C1 segment of cervical spinal cord (tissue), 14 donors: ENCODE measurements at regions not wholly inside any gene's neighbourhood (a gene's known extent, or its start where the extent isn't known, plus 50 kb on each side); places are given as distances from the start of the nearest gene placed in this dataset.

ENCODE experiments used
- DNase-seq, 14 donors: peaks; one replicate each; lab custom pipeline; 2025; lab: John Stamatoyannopoulos, UW

GRCh38 chr1:68551459-68551858, 54.6 kb upstream of the DEPDC1 start:
- no peak for DNase-seq

GRCh38 chr1:68558321-68559026, 61.6 kb upstream of the DEPDC1 start:
- DNase-seq: no peak

- no peak for DNase-seq
These were observed 69.0 kb upstream of the DEPDC1 start for GRCh38 chr1:68565923-68566322.

- no peak for DNase-seq
These were observed 74.0 kb upstream of the DEPDC1 start for GRCh38 chr1:68570871-68571270.

- no peak for DNase-seq
These were observed 74.8 kb upstream of the DEPDC1 start for GRCh38 chr1:68571454-68572235.

DNA sequence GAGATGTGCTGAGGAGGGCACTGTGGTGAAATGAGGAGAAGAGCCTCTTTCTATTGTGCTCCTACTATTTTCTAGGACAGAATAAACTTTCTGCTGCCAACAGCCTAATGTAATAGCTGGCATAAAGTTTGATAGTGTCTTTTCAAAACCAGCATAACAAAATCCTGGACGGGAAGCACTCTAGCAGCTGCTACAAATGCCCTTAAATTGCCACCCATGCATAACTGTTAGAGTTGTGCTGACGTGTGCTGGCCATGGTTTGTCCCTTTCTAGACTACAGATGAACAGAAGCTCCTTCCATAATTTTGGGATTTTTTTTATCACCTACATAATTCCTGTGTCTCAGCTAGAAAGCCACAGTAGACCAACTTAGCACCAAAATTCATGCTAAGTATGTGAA, 88.5 kb upstream of the DEPDC1 start:
- no peak for DNase-seq

DNA sequence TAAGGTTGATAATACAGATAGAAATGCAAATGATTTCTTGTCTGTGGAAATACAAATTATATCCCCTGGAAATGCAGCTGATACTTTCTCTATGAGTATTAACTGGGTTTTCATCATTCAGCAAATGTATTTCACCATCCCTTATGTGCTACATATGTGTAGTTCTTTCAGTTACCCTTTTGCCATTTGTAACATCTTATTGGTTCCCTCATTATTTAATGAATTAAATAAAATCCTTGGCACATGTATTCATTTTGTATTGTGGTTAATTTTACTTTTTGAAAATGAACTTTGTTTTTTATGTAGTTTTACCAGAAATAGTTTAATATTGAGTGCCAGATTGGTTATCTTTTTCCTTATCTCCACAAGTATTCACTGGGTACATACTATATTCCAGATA, 89.9 kb upstream of the DEPDC1 start:
- no peak for DNase-seq

DNA sequence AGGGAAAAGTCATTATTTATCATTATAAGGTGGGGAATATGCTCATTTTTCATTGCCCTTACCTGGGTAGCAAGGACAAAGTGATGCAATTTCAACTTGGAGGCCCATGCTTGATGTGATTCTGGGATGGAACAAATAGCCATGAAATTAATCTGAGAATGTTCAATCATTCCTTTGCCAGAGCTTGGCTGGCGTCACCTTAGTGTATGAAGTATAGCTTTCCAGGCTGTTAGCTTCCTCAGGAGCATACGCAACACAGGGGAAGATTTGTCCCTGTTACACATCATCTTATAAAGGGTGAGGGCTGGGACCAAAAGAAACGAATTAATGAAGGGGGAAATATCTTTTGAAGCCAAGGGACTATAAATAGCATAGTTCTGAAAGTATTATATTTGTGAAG, 91.4 kb upstream of the DEPDC1 start:
- no peak for DNase-seq

DNA sequence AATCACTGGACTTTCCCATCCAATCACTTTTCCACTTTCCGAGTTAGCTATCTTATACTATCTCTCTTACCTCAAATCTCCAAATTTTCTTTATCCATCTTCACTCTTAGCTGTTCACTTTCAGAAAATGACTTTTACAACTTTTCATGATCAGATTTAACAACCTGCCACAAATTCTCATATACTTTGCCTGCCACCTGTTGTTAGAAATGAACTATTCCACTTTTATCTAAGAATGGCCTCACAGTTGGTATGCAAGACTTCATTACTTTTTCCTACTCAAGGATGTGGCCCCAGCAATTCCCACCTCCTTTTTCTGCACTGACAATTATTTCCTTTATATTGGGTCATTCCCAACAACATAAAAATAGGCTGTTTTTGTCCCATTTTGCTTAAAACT, 93.6 kb upstream of the DEPDC1 start:
- DNase-seq: no peak

DNA sequence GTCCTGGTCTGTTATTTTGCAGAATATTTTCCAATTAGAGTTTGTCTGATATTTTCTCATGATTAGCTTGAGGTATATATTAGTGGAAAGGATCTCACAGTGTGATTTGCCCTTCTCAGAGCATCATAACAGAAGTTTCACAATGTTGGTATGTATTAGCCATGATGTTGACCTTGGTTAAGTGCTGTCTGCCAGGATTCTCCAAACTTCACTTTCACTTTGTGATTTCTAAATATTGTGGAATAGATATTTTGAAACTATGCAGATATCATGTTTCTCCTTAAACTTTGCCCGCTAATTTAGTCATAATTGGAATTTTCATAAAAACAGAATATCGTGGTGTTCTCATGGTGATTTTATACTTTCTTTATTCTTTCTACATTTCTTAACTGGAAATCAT, 98.0 kb upstream of the DEPDC1 start:
- no peak for DNase-seq

DNA sequence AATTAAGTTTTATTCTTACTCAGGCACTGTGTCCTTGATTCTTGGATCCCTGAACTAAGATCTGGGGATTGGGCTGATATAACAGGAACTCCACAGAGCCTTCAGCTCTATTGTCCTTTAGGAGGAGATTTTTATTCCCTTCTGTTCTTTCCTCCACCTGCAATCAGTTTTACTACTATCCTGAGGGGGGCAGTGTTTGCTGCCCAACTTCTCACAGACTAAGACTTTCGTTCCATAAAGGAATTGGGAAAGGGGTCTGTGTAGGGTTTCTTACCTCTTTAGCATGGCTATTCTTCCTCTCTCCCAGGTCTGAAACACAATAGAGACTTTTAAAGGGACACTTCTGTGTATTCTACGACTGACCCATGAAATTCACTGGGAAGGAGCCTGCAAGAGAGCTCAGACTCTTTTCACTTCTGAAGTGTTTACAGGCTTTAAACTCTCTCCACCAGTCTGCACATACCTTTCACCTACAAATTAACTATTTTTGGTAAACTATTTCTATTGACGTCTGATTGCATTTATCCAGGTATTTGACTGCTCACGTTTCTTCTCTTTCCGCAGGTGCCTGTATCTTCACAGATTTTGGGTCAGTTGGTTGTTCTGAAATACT, 103.3 kb upstream of the DEPDC1 start:
- DNase-seq: peak in 1 of 14 donors; percentile 0

DNA sequence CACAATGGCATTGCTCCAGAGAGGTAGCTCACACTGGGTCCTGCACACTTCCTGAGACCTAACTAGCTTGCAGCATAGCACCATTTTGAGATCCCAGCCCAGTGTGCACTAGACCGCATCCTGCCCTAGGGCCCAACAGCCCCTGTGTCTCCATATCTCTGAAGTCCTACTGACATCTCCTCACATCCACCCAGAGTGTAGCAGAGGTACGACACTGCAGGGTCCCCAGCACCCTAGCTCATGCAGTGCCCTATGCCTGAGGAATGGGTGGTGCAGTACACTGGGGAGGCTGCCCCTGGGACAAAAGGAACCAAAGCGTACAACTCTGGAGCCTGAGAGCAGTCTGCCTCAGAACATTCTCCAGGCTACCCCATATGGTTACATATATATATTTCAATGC, 111.4 kb upstream of the DEPDC1 start:
- DNase-seq: no peak

DNA sequence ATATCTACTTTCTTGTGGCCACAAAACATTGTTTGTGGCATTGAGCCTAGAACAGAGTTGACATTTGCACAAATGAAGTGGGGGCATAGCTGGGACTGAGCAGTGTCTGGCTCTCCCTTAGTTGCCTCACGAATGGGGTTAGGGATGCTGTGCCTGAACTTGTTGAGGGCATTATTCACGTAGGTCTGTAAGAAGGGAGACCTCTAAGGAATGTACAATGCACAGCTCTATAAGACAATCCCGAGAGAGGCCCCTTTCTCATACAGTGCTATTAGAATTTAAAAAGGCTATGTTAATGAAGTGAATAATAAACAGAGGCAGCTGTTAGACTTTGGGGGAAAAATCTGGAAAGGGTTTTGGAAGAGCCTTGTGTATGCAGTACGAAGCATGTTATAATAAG, 118.4 kb upstream of the DEPDC1 start:
- no peak for DNase-seq

GRCh38 chr1:68617942-68618341, 121.1 kb upstream of the DEPDC1 start:
- DNase-seq: no peak

DNA sequence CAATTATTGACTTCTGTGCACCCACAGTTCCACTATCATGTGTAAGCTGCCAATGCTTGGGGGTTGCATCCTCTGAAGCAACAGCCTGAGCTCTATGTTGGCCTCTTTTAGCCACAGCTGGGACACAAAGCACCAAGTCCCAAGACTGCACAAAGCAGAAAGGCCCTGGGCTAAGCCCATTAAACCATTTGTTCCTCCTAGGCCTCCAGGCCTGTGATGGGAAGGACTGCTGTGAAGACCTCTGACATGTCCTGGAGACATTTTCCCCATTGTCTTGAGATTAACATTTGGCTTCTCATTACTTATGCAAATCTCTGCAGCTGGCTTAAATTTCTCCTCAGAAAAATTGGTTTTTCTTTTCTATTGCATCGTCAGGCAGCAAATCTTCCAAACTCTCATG, 123.7 kb upstream of the DEPDC1 start:
- DNase-seq: no peak

DNA sequence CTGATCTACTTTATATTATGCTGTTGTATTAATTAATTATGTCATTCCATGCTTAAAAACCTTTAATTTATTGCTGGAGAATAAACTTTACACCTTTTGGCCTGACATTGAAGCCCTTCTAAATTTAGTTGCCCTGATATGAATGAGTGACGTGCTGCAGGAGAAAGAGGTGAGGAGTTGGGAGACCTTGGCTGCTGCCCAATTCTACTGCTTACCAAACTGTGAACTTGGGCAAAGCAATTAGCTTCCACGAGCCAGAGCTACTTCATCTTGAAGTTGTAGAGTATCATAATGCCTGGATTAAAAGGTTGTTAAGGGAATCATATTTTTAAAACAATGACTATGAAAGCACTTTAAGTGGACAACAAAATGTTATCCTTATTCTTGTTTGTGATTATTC, 126.8 kb upstream of the DEPDC1 start:
- no peak for DNase-seq

GRCh38 chr1:68624233-68624632, 127.4 kb upstream of the DEPDC1 start:
- DNase-seq: no peak

DNA sequence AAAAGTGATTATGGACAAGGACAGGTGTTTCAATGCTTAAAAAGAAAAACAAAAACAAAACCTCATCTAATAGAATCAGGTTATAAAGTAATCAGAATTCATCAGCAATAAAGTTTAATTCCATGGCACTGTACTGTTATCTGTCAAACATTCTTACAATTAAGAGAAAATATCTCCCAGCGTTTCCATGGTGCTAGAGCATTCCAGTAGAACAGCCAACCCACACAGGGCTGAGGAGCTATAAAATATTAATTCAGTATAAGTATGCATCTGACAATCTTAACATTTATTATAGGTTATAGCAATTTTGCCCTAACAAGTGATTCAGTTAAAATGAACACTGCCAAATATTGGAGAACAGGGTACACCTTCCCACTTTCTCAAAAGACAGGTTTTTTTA, 128.7 kb upstream of the DEPDC1 start:
- no peak for DNase-seq

DNA sequence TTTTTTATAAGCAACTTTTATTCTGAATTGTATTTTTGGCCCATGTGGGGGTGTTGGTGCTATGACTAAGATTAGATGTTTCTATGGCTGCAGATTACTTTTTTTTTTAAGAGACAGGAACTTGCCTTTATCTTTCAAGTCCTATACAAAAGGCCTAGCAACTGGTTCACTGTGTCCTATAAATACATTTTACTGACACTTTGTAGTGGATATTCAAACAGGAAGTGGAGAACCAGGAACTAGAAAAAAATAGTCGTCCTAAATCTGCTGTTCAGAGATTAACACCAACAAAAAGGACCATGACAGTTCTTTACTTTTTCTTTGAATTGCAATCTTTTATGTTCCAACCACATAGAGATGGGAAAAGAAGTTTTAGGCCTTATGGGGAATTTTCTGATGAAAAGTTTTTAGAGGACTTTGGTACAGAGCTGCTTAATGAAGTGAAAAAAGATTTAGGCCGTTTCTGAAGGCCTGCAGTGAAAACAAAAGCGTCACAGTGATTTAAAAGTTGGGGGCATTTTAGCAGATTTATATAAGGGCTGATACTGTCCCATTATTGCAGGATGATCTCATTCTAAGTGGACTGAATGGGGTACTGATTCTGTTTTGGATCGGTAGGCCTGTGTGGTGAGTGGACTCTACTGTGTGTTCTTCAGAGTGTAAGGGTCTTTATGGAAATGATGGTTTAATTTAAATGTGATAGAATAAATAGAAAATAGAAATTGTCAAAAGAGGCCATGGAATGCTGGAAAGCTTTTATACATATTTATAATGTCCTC, 136.4 kb upstream of the DEPDC1 start:
- no peak for DNase-seq

GRCh38 chr1:68644504-68644903, 147.6 kb upstream of the DEPDC1 start:
- no peak for DNase-seq

GRCh38 chr1:68651115-68651514, 154.2 kb upstream of the DEPDC1 start:
- no peak for DNase-seq

DNA sequence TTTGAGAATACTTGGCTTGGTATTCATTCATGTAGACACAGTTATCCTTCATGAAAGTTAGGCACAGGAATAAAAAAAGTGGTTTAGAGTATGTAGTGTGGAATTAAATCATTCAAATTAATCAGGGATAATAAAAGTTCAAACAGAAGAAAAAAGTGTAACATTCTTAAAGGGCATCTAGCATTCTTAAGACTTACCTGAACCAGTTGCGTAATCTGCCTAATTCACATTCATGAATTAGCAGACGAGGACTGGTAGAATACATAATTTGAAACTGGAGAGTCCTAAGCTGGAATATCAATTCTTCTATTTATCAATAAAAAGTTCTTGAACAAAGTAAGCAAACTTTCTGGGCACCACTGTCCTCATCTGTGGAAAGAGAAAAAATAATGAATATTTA, 157.0 kb upstream of the DEPDC1 start:
- DNase-seq: no peak
